ENCODE measurements at regions not wholly inside any gene's neighbourhood (a gene's known extent, or its start where the extent isn't known, plus 50 kb on each side); places are given as distances from the start of the nearest gene placed in this dataset.

- peak; percentile 65 to 88 for DNase-seq
Measured at GRCh38 chr6:1485678-1486077, 96.3 kb downstream of the FOXF2 start.

GRCh38 chr6:1486387-1486786 lies 97.0 kb downstream of the FOXF2 start:
- DNase-seq = no peak

- DNase-seq = no peak
Measured at GRCh38 chr6:1487239-1487638, 97.9 kb downstream of the FOXF2 start.

GRCh38 chr6:1491025-1491424 lies 101.6 kb downstream of the FOXF2 start:
- DNase-seq = no peak

GRCh38 chr6:1491591-1492319 lies 102.4 kb downstream of the FOXF2 start:
- DNase-seq = no peak

GRCh38 chr6:1494671-1495070 lies 105.3 kb downstream of the FOXF2 start:
- DNase-seq = no peak

- DNase-seq = no peak
Measured at GRCh38 chr6:1495344-1495743, 106.0 kb downstream of the FOXF2 start.

GRCh38 chr6:1496092-1496491 lies 106.7 kb downstream of the FOXF2 start:
- no peak for DNase-seq

GRCh38 chr6:1496836-1497760 lies 107.7 kb downstream of the FOXF2 start:
- no peak for DNase-seq

- DNase-seq = no peak
Measured at GRCh38 chr6:1497761-1498105, 108.4 kb downstream of the FOXF2 start.

- DNase-seq = no peak
Measured at GRCh38 chr6:1498491-1499113, 109.2 kb downstream of the FOXF2 start.

GRCh38 chr6:1499777-1500176 lies 109.9 kb upstream of the FOXC1 start:
- DNase-seq = no peak

GRCh38 chr6:1500913-1501312 lies 108.8 kb upstream of the FOXC1 start:
- no peak for DNase-seq

GRCh38 chr6:1502041-1502440 lies 107.7 kb upstream of the FOXC1 start:
- DNase-seq = no peak

GRCh38 chr6:1503811-1504210 lies 105.9 kb upstream of the FOXC1 start:
- no peak for DNase-seq

- no peak for DNase-seq
Measured at GRCh38 chr6:1504465-1504864, 105.2 kb upstream of the FOXC1 start.

- DNase-seq = no peak
Measured at GRCh38 chr6:1507251-1507650, 102.5 kb upstream of the FOXC1 start.

- no peak for DNase-seq
Measured at GRCh38 chr6:1509241-1509640, 100.5 kb upstream of the FOXC1 start.

- DNase-seq = no peak
Measured at GRCh38 chr6:1510239-1510638, 99.5 kb upstream of the FOXC1 start.

GRCh38 chr6:1513215-1513780 lies 96.4 kb upstream of the FOXC1 start:
- DNase-seq = no peak

- DNase-seq = no peak
Measured at GRCh38 chr6:1514078-1514477, 95.6 kb upstream of the FOXC1 start.

- no peak for DNase-seq
Measured at GRCh38 chr6:1515280-1515679, 94.4 kb upstream of the FOXC1 start.

- DNase-seq = no peak
Measured at GRCh38 chr6:1515781-1516180, 93.9 kb upstream of the FOXC1 start.

Data from SW 1271 (cell line).